DOHH2 (cell line): ENCODE measurements at regions not wholly inside any gene's neighbourhood (a gene's known extent, or its start where the extent isn't known, plus 50 kb on each side); places are given as distances from the start of the nearest gene placed in this dataset.

Experiments used
- H3F3A ChIP-seq: fragments of 200-600 bp; sonication (generic), shearing (Covaris generic); 2 replicates; pipeline ENCODE4 v1.6.0; 2016; ENCODE audit warnings: antibody characterized with exemption, mild to moderate bottlenecking; ENCODE audit not compliant: control insufficient read depth, insufficient read depth
- H3K27ac ChIP-seq: fragments of 200-600 bp; sonication (generic); 2 replicates; pipeline ENCODE4 v1.5.1; 2014; ENCODE audit warnings: low read depth, mild to moderate bottlenecking, low read length, moderate library complexity
- H3K27me3 ChIP-seq: fragments of 200-600 bp; sonication (generic); 2 replicates; pipeline ENCODE4 v1.6.1; 2014; ENCODE audit warnings: mild to moderate bottlenecking, low read length, mixed read lengths; ENCODE audit not compliant: control insufficient read depth
- H3K36me3 ChIP-seq: fragments of 200-600 bp; sonication (generic); 2 replicates; pipeline ENCODE4 v1.6.1; 2014; ENCODE audit warnings: mild to moderate bottlenecking, low read length, moderate library complexity, mixed read lengths; ENCODE audit not compliant: control insufficient read depth
- H3K4me1 ChIP-seq: fragments of 200-600 bp; sonication (generic); 2 replicates; pipeline ENCODE4 v1.6.1; 2014; ENCODE audit warnings: mild to moderate bottlenecking, low read length, mixed read lengths; ENCODE audit not compliant: control insufficient read depth
- H3K4me2 ChIP-seq: fragments of 200-600 bp; sonication (generic); 2 replicates; pipeline ENCODE4 v1.6.0; 2014; ENCODE audit warnings: mild to moderate bottlenecking, low read length, moderate library complexity
- H3K4me3 ChIP-seq: fragments of 200-600 bp; sonication (generic); 2 replicates; pipeline ENCODE4 v1.5.1; 2014; ENCODE audit warnings: mild to moderate bottlenecking, low read length, mixed read lengths
- H3K79me2 ChIP-seq: fragments of 200-600 bp; sonication (generic); 2 replicates; pipeline ENCODE4 v1.6.1; 2014; ENCODE audit warnings: mild to moderate bottlenecking, low read length, mixed read lengths; ENCODE audit not compliant: control insufficient read depth
- H3K9me2 ChIP-seq: fragments of 200-600 bp; sonication (generic); replicated peaks from 2 replicates; pipeline ENCODE4 v1.6.1; 2014; ENCODE audit warnings: mild to moderate bottlenecking, low read length, mixed read lengths; ENCODE audit not compliant: control insufficient read depth
- H3K9me3 ChIP-seq: fragments of 200-600 bp; sonication (generic); 2 replicates; pipeline ENCODE4 v1.6.1; 2014; ENCODE audit warnings: antibody characterized with exemption, low read length, mixed read lengths; ENCODE audit not compliant: control insufficient read depth, insufficient read depth
- H4K20me1 ChIP-seq: fragments of 200-600 bp; sonication (generic); 2 replicates; pipeline ENCODE4 v1.6.0; 2014; ENCODE audit warnings: low read depth, mild to moderate bottlenecking, antibody characterized with exemption, low read length, moderate library complexity; ENCODE audit not compliant: control insufficient read depth, insufficient read depth
- CTCF ChIP-seq: fragments of 200-600 bp; sonication (generic); IDR thresholded peaks from one replicate; pipeline ENCODE4 v1.5.1; 2014; ENCODE audit warnings: antibody characterized with exemption, mild to moderate bottlenecking, low read depth, low read length; ENCODE audit not compliant: poor library complexity, severe bottlenecking
- EZH2phosphoT487 ChIP-seq: fragments of 200-600 bp; sonication (generic); IDR thresholded peaks from 2 replicates; pipeline ENCODE4 v1.6.1; 2017; ENCODE audit warnings: borderline replicate concordance, mild to moderate bottlenecking, antibody characterized with exemption, low read length, moderate library complexity, mixed read lengths

GRCh38 chr4:104901961-104902605, 244.6 kb upstream of the TET2 start:
- TF ChIP-seq CTCF (no peak), EZH2phosphoT487 (no peak)
- H3K27me3 ChIP-seq: no peaks in the 10 kb centered on the region
- H3K4me1 ChIP-seq: peaks cover 3% of the 10 kb centered on the region
- no peaks in the 10 kb centered on the region for H3K36me3 ChIP-seq
- H3K9me3 ChIP-seq: no peaks in the 10 kb centered on the region
- H3K79me2 ChIP-seq: no peaks in the 10 kb centered on the region
- no peak overlapping the region for H3K27ac ChIP-seq
- no peak overlapping the region for H3K4me3 ChIP-seq
- H4K20me1 ChIP-seq: no peaks in the 10 kb centered on the region
- H3K4me2 ChIP-seq: no peak overlapping the region
- no peaks in the 10 kb centered on the region for H3F3A ChIP-seq
- H3K9me2 ChIP-seq: no peaks in the 10 kb centered on the region; the same call in 1 of the 2 replicates

GRCh38 chr4:104905065-104905464, 241.6 kb upstream of the TET2 start:
- Histone ChIP-seq H3K79me2 (no peaks in the 10 kb centered on the region), H3K4me3 (no peak overlapping the region), H3K27me3 (no peaks in the 10 kb centered on the region), H3K4me1 (peaks cover 6% of the 10 kb centered on the region), H3F3A (no peaks in the 10 kb centered on the region), H3K9me3 (no peaks in the 10 kb centered on the region), H3K27ac (no peak overlapping the region), H3K9me2 (no peaks in the 10 kb centered on the region; the same call in 1 of the 2 replicates), H4K20me1 (no peaks in the 10 kb centered on the region), H3K4me2 (no peak overlapping the region), H3K36me3 (no peaks in the 10 kb centered on the region)
- no peak for TF ChIP-seq EZH2phosphoT487

- Histone ChIP-seq H3K4me2 (no peak overlapping the region), H3K79me2 (no peaks in the 10 kb centered on the region), H3K4me3 (no peak overlapping the region), H3K4me1 (peaks cover 6% of the 10 kb centered on the region), H4K20me1 (no peaks in the 10 kb centered on the region), H3K27me3 (no peaks in the 10 kb centered on the region), H3K9me3 (no peaks in the 10 kb centered on the region), H3K36me3 (no peaks in the 10 kb centered on the region), H3K27ac (no peak overlapping the region), H3F3A (no peaks in the 10 kb centered on the region), H3K9me2 (no peaks in the 10 kb centered on the region; the same call in 1 of the 2 replicates)
- TF ChIP-seq CTCF (no peak), EZH2phosphoT487 (no peak)
These were observed 241.1 kb upstream of the TET2 start for GRCh38 chr4:104905546-104905945.

- H3K9me3 ChIP-seq: no peaks in the 10 kb centered on the region
- no peak for TF ChIP-seq EZH2phosphoT487
- TF ChIP-seq CTCF: no peak
- H3F3A ChIP-seq: no peaks in the 10 kb centered on the region
- no peak overlapping the region for H3K4me2 ChIP-seq
- peaks cover 6% of the 10 kb centered on the region for H3K4me1 ChIP-seq
- H3K27ac ChIP-seq: no peak overlapping the region
- H3K4me3 ChIP-seq: no peak overlapping the region
- no peaks in the 10 kb centered on the region for H4K20me1 ChIP-seq
- no peaks in the 10 kb centered on the region for H3K79me2 ChIP-seq
- no peaks in the 10 kb centered on the region; the same call in 1 of the 2 replicates for H3K9me2 ChIP-seq
- no peaks in the 10 kb centered on the region for H3K27me3 ChIP-seq
- no peaks in the 10 kb centered on the region for H3K36me3 ChIP-seq
These were observed 240.4 kb upstream of the TET2 start for GRCh38 chr4:104906276-104906675.
